PFSK-1 (cell line): ENCODE measurements at regions not wholly inside any gene's neighbourhood (a gene's known extent, or its start where the extent isn't known, plus 50 kb on each side); places are given as distances from the start of the nearest gene placed in this dataset.

Source experiments
- SIN3A ChIP-seq: IDR thresholded peaks from 2 replicates; pipeline ENCODE4 v1.6.1; 2012; ENCODE audit warnings: mild to moderate bottlenecking, low read length, moderate library complexity, borderline replicate concordance; ENCODE audit not compliant: insufficient read depth
- TF ChIP-seq, protein P1 (sequence below), 2 experiments: IDR thresholded peaks; 2 replicates each; pipeline versions ENCODE4 v1.6.1 to v1.8.0; 2011 to 2012; ENCODE audit warnings: low read depth in 2 of 2, low read length in 2 of 2, control low read depth in 1 of 2, inconsistent platforms in 1 of 2, mild to moderate bottlenecking in 1 of 2, moderate library complexity in 1 of 2; ENCODE audit not compliant: insufficient read depth in 1 of 2

DNA sequence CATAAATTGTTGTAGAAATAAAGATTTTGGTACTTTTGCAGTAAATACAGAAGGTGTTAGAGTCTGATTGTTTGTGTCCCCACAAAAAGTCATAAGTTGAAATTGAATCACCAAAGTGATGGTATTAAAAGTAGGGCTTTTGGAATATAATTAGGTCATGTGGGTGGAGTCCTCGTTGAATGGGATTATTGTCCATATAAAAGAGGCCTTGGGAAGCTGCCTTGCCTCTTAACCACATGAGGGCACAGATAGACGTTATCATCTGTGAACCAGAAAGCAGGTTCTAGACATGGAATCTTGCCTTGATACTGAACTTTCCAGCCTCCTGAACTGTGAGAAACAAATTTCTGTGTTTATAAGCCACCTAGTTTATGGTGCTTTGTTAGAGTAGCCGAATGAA lies 186.8 kb downstream of the PRR20E start:
- TF ChIP-seq, protein P1, sequence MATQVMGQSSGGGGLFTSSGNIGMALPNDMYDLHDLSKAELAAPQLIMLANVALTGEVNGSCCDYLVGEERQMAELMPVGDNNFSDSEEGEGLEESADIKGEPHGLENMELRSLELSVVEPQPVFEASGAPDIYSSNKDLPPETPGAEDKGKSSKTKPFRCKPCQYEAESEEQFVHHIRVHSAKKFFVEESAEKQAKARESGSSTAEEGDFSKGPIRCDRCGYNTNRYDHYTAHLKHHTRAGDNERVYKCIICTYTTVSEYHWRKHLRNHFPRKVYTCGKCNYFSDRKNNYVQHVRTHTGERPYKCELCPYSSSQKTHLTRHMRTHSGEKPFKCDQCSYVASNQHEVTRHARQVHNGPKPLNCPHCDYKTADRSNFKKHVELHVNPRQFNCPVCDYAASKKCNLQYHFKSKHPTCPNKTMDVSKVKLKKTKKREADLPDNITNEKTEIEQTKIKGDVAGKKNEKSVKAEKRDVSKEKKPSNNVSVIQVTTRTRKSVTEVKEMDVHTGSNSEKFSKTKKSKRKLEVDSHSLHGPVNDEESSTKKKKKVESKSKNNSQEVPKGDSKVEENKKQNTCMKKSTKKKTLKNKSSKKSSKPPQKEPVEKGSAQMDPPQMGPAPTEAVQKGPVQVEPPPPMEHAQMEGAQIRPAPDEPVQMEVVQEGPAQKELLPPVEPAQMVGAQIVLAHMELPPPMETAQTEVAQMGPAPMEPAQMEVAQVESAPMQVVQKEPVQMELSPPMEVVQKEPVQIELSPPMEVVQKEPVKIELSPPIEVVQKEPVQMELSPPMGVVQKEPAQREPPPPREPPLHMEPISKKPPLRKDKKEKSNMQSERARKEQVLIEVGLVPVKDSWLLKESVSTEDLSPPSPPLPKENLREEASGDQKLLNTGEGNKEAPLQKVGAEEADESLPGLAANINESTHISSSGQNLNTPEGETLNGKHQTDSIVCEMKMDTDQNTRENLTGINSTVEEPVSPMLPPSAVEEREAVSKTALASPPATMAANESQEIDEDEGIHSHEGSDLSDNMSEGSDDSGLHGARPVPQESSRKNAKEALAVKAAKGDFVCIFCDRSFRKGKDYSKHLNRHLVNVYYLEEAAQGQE (IDR thresholded peaks at IDR 0.05; ENCODE audit: insufficient read depth in 1 of 2, low read depth in 2 of 2, low read length in 2 of 2): no peak
- TF ChIP-seq SIN3A: no peak
